Retina (tissue), 1 donor: ENCODE measurements at regions not wholly inside any gene's neighbourhood (a gene's known extent, or its start where the extent isn't known, plus 50 kb on each side); places are given as distances from the start of the nearest gene placed in this dataset.

Experiments
- DNase-seq: peaks from one replicate; pipeline ENCODE4 v3.0.0-alpha.2; 2016

DNA sequence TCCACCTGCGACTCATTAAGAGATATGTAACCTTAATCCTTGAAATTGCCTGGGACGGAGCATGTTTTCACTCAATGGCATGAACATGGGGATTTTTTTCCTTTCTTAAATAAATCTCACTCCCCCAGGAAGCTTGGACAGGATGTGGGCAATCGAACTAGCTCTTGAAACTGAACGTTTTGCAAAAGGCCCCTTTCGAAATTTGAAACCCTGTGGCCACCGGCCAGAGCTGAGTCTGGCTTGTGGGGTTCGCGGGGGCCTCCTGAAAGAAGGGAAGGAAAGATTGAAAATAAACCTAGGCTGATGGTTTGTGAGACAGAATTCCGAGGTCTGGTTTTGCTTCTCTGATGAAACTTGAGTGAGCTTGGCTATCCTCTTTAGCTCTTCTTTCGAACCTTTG is 101.4 kb upstream of the RTL1 start:
- DNase-seq = no peak

- DNase-seq = no peak
These were observed 101.9 kb upstream of the RTL1 start for GRCh38 chr14:101005447-101005846.

DNA sequence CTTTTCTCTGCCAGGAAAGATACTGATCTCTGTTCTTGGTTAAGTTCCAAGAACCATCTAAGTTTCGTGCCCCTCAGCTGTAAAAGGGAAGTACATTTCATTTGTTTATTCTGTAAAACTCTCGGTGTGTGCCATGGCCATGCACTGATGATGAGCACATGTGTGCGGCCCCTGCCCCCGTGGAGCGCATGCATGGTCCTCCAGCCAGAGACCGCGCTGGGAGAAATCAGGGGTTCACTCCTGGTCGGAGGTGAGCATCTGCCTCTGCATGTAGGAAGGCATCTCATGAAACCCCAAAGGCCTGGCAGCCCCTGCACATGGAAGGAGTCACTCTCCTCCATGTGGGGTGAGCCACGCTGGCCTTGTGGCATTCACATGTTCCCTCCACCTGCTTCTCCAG is 102.5 kb upstream of the RTL1 start:
- DNase-seq = no peak

GRCh38 chr14:101007004-101007614 is 103.6 kb upstream of the RTL1 start:
- DNase-seq = no peak

DNA sequence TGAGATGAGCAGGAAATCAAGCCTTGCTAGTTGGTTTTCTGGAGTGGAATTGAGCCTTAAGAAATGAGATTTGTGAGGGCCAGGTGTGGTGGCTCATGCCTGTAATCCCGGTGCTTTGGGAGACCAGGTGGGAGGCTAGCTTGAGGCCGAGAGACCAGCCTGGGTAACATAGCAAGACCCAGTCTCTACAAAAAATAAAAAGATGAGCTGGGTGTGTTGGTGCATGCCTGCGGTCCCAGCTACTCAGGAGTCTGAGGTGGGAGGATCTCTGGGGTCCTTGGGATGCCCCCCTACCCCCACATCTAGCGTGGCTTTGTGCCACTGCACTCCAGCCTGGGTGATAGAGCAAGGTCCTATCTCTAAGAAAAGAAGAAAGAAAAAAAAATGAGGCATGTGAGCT is 104.2 kb upstream of the RTL1 start:
- no peak for DNase-seq

- DNase-seq = no peak
These were observed 104.7 kb upstream of the RTL1 start for GRCh38 chr14:101008196-101008595.

- no peak for DNase-seq
These were observed 105.3 kb upstream of the RTL1 start for GRCh38 chr14:101008631-101009336.

- DNase-seq = no peak
These were observed 106.0 kb upstream of the RTL1 start for GRCh38 chr14:101009531-101009930.

GRCh38 chr14:101010293-101010692 is 106.8 kb upstream of the RTL1 start:
- no peak for DNase-seq

GRCh38 chr14:101010835-101011234 is 107.3 kb upstream of the RTL1 start:
- DNase-seq = no peak

GRCh38 chr14:101017209-101017608 is 113.7 kb upstream of the RTL1 start:
- DNase-seq = no peak

DNA sequence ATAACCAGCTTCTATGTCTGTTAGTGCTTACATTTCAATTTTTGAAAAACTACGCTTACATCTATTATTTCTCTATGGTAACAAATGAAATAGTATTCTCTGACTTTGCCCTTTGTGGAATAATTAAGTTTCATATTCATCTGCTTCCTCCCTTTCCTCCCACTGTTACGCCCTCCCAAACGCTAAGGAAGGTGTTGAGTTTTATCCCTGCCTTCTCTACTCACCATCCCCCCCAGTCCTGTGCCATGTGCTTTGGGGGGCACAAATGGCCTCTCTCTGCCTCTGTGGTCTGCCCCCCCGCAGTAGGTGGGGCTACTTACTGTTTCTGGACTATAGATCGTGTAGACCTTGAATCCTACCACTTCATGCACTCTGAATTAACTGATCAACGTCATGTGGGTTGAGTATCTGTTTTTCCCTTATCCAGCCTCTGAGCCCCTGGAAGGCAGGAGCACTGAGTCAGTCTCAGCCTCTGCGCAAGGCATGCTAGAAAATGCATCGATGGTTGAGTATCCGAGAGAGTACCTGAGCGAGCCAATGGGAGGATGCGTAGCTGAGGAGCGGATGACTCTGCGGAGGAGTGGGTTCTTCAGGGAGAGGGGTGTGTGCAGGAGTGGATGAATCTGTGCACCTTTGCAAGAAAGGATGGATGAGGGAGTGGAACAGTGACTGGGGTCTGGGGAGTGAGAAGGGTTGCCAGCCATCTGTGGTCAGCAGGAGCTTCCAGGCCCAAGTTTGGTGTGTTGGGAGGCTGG is 114.5 kb upstream of the RTL1 start:
- no peak for DNase-seq

GRCh38 chr14:101018561-101019290 is 115.2 kb upstream of the RTL1 start:
- no peak for DNase-seq

DNA sequence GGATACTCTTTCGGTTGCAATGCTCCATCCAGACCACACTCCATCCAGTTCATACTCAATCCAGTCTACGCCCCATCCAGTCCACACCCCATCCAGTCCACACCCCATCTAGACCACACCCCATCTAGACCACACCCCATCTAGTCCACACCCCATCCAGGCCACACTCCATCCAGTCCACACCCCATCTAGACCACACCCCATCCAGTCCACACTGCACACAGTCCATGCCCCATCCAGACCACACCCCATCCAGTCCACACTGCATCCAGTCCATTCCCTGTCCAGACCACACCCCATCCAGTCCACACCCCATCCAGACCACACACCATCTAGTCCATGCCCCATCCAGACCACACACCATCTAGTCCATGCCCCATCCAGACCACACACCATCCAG is 116.0 kb upstream of the RTL1 start:
- no peak for DNase-seq

DNA sequence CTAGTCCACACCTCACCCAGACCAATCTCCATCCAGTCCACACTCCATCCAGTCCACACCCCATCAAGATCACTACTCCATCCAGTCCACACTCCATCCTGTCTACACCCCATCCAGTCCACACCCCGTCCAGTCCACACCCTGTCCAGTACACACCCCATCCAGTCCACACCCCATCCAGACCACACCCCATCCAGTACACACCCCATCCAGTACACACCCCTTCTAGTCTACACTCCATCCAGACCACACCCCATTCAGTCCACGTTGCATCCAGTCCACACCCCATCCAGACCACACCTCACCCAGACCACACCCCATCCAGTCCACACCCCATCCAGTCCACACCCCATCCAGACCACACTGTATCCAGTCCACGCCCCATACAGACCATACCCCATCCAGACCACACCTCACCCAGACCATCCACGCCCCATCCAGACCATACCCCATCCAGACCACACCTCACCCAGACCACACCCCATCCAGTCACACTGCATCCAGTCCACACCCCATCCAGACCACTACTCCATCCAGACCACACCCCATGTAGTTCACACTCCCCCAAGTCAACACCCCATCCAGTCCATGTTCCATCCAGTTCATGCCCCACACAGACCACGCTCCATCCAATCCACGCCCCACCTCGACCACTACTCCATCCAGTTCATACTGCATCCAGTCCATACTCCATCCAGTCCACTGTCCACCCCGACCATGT is 116.6 kb upstream of the RTL1 start:
- no peak for DNase-seq

- DNase-seq = no peak
These were observed 117.4 kb upstream of the RTL1 start for GRCh38 chr14:101020834-101021370.

GRCh38 chr14:101022121-101022520 is 118.6 kb upstream of the RTL1 start:
- DNase-seq = no peak

DNA sequence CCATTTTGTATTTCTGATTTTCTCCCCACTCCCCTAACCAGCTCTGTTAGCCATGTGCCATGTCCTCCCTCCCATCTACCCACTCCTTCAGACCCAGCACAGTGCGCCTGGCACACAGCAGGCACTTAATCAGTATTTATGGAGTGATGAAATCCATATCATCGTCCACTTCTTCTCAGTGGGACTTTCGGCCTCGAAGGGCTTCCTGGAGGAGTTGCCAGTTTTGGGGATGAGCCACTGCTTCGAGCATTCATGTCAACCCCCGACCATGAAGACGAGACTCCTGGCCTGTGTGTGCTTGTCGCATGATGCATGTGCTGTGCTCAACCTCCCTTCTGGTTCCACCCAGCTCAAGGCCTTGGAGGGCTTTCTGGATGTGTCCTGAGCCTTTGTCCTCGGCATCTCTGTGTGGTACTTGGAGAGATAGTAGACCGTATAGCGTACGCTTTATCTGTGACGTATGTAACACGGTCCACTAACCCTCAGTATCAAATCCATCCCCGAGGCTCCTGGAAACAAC is 119.5 kb upstream of the RTL1 start:
- DNase-seq = no peak

DNA sequence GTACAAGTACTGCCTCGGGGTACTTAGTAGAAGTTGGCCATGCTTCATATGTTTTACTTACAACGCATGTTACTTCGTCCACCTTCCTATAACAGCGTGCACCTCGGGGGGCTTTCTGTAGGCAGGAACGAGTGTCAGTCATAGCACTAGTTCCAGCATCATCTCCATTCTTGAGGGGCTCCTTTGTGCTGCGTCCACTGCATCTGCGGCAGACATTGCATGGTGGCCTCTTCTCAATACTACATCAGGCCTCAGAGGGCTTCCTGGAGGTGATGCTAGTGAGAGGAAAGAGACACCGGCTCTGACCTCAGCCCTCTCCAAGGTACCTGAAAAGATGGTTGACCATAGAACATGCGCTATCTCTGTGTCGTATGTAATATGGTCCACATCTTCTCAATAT is 121.2 kb upstream of the RTL1 start:
- DNase-seq = no peak

DNA sequence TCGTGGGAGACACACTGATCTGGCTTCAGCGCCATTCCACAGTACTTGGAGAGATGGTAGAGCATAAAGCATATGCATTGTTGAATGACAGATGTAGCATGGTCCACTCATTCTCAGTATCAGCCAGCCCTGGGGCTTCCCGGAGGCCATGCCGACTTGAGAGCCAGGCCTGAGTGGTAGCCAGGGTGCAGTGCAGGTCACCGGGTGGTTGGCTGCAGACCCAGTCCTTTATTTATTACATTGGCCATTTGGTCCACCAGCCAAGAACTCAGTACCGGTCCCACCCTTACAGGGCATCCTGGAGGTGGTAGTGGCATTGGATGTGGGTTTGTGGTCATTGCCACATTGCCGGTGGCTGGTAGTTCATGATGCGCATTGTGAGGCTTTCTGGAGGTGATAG is 121.6 kb upstream of the RTL1 start:
- no peak for DNase-seq

DNA sequence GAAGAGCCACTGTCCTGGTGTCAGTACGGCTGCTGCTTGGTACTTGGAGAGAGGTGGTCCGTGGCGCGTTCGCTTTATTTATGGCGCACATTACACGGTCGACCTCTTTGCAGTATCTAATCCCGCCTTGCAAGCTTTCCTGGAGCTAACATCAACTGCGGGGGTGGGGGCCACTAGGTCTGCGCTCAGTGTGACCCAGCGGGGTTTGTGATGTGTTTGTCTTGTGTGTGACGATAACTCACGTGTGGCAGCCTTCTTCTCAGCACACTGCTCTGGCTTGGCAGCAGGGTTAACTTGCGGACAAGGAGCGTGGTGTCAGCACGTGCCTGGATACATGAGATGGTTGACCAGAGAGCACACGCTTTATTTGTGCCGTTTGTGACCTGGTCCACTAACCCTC is 122.2 kb upstream of the RTL1 start:
- no peak for DNase-seq

DNA sequence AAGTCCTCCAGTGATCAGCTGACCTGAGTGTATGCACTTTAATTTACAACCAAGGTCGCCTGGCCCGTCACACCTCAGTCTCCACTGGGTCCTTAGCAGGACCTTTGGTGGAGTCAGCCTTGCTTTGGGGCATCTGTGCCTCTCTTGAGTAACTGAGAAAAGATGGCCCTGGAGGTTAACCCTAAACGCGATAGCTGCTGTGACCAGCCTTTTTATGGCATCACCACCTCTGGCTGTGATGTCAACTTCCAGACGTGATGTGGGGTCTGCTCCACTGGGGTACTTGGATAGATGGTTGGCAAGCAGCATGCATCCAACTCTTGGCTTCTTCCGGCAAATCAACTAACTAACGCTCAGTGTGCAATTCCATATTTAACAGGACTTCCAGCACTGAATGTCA is 122.8 kb upstream of the RTL1 start:
- DNase-seq = no peak
